NCI-H526 treated with DMSO at 0.1 percent for 48 hours (cell line): ENCODE measurements at regions not wholly inside any gene's neighbourhood (a gene's known extent, or its start where the extent isn't known, plus 50 kb on each side); places are given as distances from the start of the nearest gene placed in this dataset.
"Not testable (repeated sequence)": the region's sequence is repeated elsewhere in the genome, so short reads cannot be mapped to it uniquely, and the experiment has no call there.

Experiments
- DNase-seq: peaks from one replicate; lab custom pipeline; 2025; lab: John Stamatoyannopoulos, UW

GRCh38 chr4:82301390-82301789 is 72.4 kb downstream of the HNRNPD start:
- not testable (repeated sequence) for DNase-seq

DNA sequence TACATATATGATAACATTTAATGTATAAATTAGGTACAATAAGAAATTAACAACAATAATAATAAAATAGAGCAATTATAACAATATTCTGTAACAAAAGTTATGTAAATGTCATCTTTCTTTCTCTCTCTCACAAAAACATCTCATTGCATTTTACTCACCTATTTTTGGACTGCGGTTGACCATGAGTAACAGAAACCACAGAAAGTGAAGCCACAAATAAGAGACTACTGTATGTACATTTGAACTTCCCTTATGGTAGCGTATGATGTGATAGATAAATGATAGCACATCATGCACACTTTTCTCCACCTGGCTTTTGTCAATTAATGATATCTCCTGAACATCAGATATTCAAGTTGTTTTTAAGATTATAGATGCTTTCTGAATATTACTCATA is 80.5 kb downstream of the HNRNPD start:
- no peak for DNase-seq

DNA sequence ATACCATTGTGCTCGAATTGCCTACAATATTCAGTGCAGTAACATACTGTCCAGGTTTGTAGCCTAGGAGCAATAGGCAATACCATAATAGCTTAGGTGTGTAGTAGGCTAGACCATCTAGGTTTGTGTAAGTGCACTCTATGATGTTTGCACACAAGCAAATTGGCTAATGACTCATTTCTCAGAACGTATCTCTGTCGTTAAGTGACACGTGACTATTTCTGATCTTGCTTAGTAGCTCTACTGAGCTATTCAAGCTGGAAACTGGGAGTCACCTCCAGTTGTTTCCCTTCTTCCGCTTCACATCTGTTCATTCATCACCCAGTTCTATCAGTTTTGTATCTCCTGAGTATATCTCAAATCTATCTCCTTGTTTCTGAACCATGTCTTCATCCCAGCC is 86.1 kb downstream of the HNRNPD start:
- no peak for DNase-seq

GRCh38 chr4:82284858-82285805 is 88.7 kb downstream of the HNRNPD start:
- DNase-seq = peak; percentile 87

DNA sequence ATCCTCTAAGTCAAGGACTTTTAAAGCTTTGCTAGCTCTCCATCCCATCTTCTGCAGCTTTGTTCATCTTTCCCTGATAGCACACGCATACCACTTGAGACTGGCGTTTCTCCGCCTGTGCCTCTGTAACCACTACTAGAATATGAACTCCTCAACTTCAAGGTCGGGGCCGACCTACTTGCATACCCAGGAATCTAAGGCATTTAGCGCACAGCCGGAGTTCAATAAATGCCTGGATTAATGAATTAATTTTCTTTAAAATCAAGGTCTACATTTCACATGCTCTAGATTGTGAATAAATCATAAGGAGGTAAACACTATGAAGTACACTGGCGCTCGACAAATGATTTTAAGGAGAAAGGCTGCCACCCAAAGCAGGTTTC is 89.3 kb downstream of the HNRNPD start:
- DNase-seq = no peak

DNA sequence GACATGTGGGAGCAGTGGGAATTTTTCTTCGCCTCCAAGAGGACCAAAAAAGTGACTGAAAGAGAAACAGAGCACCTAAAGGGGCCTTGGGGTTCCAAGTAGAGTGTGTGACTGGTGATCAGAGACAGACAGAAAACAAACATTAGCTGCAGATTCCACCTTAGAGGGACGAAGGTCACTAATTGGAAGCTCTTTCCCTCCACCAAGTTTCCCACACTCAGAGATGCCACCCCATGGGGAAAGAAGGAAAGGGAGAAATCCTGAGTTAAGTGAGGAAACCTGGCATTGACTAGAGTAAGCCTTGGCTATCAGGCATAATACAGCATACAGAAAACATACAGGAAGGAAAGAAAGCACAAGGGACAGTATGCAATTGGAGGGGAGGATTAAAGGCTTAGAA is 90.9 kb downstream of the HNRNPD start:
- DNase-seq = no peak

- not testable (repeated sequence) for DNase-seq
Observed at GRCh38 chr4:82279550-82279949, 94.2 kb downstream of the HNRNPD start.

GRCh38 chr4:82276332-82276640 is 97.5 kb downstream of the HNRNPD start:
- no peak for DNase-seq

DNA sequence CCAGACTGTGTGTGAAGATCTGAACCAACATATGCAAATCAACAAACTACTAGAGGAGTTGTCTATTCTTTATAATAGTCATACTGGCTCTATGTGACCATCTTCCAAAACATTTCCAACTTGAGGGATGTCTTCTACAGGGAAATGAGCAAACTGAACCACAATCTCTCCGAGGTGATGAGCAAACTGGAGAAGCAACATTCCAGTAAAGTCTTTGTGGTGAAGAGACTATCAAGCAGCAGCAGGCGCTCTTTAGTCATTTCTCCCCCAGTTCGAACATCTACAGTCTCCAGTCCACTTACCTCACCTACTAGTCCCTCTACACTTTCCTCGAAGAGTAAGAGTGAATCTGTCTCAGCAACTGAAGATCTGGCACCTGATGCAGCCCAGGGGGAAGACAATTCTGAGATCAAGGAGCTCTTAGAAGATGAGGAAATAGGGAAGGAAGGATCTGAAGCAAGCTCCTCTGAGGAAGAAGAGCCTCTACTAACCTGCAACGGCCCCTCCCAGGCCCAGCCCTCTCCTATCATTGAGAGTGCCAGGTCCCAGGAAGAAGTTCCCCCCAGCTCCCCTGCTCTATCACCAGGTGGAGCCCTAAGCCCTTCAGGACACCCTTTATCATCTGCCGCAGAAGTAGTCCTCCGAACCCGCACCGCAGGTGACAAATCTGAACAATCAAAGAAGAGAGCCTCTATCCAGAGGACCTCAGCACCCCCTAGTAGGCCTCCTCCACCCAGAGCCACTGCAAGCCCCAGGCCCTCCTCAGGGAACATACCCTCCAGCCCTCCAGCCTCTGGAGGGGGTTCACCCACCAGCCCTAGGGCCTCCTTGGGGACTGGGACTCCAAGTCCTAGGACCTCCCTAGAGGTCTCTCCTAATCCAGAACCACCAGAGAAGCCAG is 98.1 kb downstream of the HNRNPD start:
- no peak for DNase-seq

- DNase-seq = not testable (repeated sequence)
Observed at GRCh38 chr4:82274700-82275099, 99.1 kb downstream of the HNRNPD start.

- DNase-seq = not testable (repeated sequence)
Observed at GRCh38 chr4:82272523-82272922, 101.3 kb downstream of the HNRNPD start.

DNA sequence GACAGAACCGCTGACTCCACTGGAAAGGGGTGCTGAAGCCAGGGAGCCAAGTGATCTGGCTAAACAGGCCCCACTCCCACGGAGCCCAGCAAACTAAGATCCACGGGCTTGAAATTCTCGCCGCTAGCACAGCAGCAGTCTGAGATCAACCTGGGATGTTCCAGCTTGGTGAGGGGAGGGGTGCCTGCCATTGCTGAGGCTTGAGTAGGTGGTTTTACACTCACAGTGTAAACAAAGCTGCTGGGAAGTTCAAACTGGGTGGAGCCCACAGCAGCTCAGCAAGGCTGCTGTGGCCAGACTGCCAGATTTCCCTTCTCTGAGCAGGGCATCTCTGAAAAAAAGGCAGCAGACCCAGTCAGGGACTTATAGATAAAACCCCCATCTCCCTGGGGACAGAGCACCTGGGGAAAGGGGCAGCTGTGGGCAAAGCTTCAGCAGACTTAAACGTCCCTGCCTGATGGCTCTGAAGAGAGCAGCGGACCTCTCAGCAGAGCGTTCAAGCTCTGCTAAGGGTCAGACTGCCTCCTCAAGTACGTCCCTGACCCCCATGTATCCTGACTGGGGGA is 101.8 kb downstream of the HNRNPD start:
- not testable (repeated sequence) for DNase-seq

DNA sequence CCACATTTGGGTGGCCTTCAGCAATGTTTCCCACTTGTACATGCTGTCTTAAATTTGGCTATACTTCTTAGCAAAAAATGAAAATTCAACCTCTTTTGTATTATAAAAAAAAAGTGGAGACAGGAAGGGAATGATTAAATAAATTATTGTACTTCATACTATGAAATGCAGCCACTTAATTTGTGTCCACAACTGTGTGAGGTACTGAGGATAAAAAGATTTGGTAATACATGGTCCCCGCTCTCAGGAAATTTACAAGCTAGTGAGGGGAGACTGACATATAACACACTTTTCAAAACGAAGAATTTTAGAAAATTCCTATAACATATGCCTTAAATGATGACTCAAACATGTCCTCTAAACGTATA is 105.0 kb downstream of the HNRNPD start:
- no peak for DNase-seq

DNA sequence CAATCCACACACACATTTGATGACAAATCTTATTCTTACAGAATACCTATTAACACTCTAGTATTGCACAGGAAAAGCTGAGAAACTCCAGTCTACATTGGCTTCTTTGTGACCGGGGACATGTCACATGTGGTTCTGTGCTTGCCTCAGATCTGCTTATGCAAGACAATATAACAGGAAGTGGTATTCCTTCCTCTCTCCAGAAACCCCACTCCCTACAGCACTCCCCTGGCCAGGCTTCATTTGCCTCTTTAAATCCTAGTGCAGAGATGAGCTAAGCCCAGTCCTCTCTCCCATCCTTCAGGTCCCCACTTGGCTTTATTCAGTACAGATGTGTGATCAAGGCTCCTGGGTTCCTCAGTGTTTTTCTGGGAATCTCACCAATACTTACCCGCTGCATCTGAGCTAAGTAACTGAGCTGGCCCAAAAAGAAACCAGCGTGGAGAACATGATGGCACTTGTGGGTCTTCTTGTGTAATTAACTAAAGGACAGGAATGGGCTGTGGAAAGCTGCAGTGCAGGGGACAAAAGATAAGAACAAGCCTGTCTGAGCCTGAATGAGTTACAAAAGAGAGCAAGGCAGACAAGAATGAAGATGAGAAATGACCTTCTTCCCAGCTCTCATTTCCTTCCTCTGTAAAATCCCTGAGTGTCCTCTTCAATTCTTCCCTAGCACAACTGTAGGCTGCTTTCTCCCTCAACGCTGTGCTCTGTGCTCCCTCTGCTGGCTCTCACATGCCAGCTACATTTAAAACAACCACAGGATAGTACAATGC is 105.6 kb downstream of the HNRNPD start:
- DNase-seq = peak; percentile 24

GRCh38 chr4:82267506-82267905 is 106.3 kb downstream of the HNRNPD start:
- no peak for DNase-seq

- DNase-seq = no peak
Observed at GRCh38 chr4:82266345-82266744, 107.4 kb downstream of the HNRNPD start.

- no peak for DNase-seq
Observed at GRCh38 chr4:82261084-82261483, 112.7 kb downstream of the HNRNPD start.

- no peak for DNase-seq
Observed at GRCh38 chr4:82260632-82261031, 113.2 kb downstream of the HNRNPD start.

GRCh38 chr4:82256718-82257117 is 117.1 kb downstream of the HNRNPD start:
- no peak for DNase-seq

DNA sequence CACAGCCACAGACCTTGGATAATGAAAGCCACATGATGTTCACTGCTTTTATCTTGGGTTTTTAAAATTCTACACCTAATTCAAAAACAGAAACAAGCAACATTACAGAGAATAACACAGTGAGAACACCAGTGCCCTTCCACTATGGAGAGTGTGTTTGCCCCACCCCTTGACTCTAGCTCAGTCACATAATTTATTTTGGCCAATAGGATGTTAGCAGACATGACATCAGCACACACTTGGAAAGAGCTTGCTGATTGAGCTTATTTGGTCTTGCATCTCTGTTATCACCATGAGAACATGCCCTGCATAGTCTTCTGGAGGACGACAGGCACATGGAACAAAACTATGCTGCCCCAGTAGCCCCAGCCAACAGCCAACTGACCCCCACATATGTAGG is 118.1 kb downstream of the HNRNPD start:
- no peak for DNase-seq

- no peak for DNase-seq
Observed at GRCh38 chr4:82248903-82249632, 124.7 kb downstream of the HNRNPD start.
